NB4 (cell line): ENCODE measurements at regions not wholly inside any gene's neighbourhood (a gene's known extent, or its start where the extent isn't known, plus 50 kb on each side); places are given as distances from the start of the nearest gene placed in this dataset.

Source experiments
- MYC ChIP-seq: IDR thresholded peaks from 2 replicates; pipeline ENCODE4 v1.6.1; 2011; ENCODE audit warnings: low read depth, low read length
- POLR2A ChIP-seq: IDR thresholded peaks from 2 replicates; pipeline ENCODE4 v1.6.1; 2011; ENCODE audit warnings: mild to moderate bottlenecking; ENCODE audit not compliant: insufficient read length; ENCODE audit errors: extremely low read depth
- TF ChIP-seq, protein P1 (sequence below): IDR thresholded peaks from one replicate; pipeline ENCODE4 v1.5.1; 2012; ENCODE audit warnings: low read depth, low read length

DNA sequence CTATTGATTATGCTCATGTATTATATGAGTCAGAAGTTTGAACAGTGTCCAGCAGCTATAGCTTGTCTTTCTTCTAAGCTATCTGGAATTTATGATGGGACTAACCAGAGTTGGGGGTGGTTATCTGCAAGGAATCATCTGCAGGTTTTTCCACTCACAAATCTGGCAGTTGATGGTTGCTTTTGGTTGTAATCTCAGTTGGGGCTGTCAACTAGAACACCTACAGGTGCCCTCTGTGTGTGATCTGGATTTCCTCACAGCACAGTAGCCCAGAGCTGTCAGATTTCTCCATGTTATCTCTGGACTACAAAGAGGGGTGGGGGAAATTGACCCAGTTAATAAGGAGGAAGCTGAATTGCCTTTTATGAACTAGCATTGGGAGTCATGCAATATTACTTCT, 51.4 kb upstream of the MAP9 start:
- TF ChIP-seq, protein P1, sequence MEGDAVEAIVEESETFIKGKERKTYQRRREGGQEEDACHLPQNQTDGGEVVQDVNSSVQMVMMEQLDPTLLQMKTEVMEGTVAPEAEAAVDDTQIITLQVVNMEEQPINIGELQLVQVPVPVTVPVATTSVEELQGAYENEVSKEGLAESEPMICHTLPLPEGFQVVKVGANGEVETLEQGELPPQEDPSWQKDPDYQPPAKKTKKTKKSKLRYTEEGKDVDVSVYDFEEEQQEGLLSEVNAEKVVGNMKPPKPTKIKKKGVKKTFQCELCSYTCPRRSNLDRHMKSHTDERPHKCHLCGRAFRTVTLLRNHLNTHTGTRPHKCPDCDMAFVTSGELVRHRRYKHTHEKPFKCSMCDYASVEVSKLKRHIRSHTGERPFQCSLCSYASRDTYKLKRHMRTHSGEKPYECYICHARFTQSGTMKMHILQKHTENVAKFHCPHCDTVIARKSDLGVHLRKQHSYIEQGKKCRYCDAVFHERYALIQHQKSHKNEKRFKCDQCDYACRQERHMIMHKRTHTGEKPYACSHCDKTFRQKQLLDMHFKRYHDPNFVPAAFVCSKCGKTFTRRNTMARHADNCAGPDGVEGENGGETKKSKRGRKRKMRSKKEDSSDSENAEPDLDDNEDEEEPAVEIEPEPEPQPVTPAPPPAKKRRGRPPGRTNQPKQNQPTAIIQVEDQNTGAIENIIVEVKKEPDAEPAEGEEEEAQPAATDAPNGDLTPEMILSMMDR, result no peak
- TF ChIP-seq POLR2A (no peak), MYC (no peak)
